Mucosa of rectum (tissue), 2 donors: ENCODE measurements at regions not wholly inside any gene's neighbourhood (a gene's known extent, or its start where the extent isn't known, plus 50 kb on each side); places are given as distances from the start of the nearest gene placed in this dataset.
"Not testable (repeated sequence)": the region's sequence is repeated elsewhere in the genome, so short reads cannot be mapped to it uniquely, and the experiment has no call there.

Experiments
- H3K27ac ChIP-seq, 2 donors: one replicate each; pipeline ENCODE4 v1.7.0; 2013; ENCODE audit warnings: inconsistent platforms in 2 of 2, low read depth in 2 of 2, low read length in 2 of 2
- H3K27me3 ChIP-seq, 2 donors: one replicate each; pipeline ENCODE4 v1.7.0; 2013; ENCODE audit warnings: low read length in 2 of 2; ENCODE audit not compliant: control insufficient read depth in 2 of 2, insufficient read depth in 2 of 2
- H3K36me3 ChIP-seq, 2 donors: one replicate each; pipeline ENCODE4 v1.7.0; 2013; ENCODE audit warnings: low read length in 2 of 2; ENCODE audit not compliant: control insufficient read depth in 2 of 2, insufficient read depth in 2 of 2
- H3K4me1 ChIP-seq, 2 donors: one replicate each; pipeline ENCODE4 v1.7.0; 2013; ENCODE audit warnings: low read length in 2 of 2, mild to moderate bottlenecking in 1 of 2; ENCODE audit not compliant: control insufficient read depth in 2 of 2, insufficient read depth in 2 of 2
- H3K4me3 ChIP-seq, 2 donors: one replicate each; pipeline ENCODE4 v1.7.0; 2013; ENCODE audit warnings: low read length in 2 of 2
- H3K9ac ChIP-seq, 2 donors: one replicate each; pipeline ENCODE4 v1.7.0; 2013; ENCODE audit warnings: low read length in 2 of 2, low read depth in 1 of 2, mild to moderate bottlenecking in 1 of 2
- H3K9me3 ChIP-seq, 2 donors: one replicate each; pipeline ENCODE4 v1.7.0; 2013; ENCODE audit warnings: low read length in 2 of 2; ENCODE audit not compliant: control insufficient read depth in 2 of 2
- donor health status: healthy.
- donor health status: Normal muscosa, but diverticular disease.

DNA sequence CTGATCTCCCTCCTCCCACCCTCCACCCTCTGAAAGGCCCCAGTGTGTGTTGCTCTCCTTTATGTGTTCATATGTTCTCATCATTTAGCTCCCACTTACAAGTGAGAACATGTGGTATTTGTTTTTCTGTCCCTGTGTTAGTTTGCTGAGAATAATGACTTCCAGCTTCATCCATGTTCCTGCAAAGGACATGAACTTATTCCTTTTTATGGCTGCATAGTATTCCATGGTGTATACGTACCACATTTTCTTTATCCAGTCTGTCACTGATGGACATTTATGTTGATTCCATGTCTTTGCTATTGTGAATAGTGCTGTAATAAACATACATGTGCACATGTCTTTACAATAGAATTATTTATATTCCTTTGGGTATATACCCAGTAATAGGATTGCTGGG, 67.0 kb upstream of the ARL15 start:
- not testable (repeated sequence) for H3K36me3 ChIP-seq, H3K9me3 ChIP-seq, H3K27ac ChIP-seq, H3K4me3 ChIP-seq, H3K27me3 ChIP-seq, H3K9ac ChIP-seq, H3K4me1 ChIP-seq

GRCh38 chr5:54370982-54371381, 60.6 kb upstream of the ARL15 start:
- H3K4me3 ChIP-seq: no peak overlapping the region
- H3K36me3 ChIP-seq: no peaks in the 10 kb centered on the region
- H3K9me3 ChIP-seq: no peaks in the 10 kb centered on the region
- no peaks in the 10 kb centered on the region for H3K4me1 ChIP-seq
- no peak overlapping the region for H3K9ac ChIP-seq
- no peaks in the 10 kb centered on the region for H3K27me3 ChIP-seq
- no peak overlapping the region for H3K27ac ChIP-seq

GRCh38 chr5:54367844-54368243, 57.5 kb upstream of the ARL15 start:
- H3K9ac ChIP-seq: no peak overlapping the region
- no peaks in the 10 kb centered on the region for H3K4me1 ChIP-seq
- H3K9me3 ChIP-seq: no peaks in the 10 kb centered on the region
- H3K27ac ChIP-seq: no peak overlapping the region
- no peak overlapping the region for H3K4me3 ChIP-seq
- no peaks in the 10 kb centered on the region for H3K27me3 ChIP-seq
- no peaks in the 10 kb centered on the region for H3K36me3 ChIP-seq

DNA sequence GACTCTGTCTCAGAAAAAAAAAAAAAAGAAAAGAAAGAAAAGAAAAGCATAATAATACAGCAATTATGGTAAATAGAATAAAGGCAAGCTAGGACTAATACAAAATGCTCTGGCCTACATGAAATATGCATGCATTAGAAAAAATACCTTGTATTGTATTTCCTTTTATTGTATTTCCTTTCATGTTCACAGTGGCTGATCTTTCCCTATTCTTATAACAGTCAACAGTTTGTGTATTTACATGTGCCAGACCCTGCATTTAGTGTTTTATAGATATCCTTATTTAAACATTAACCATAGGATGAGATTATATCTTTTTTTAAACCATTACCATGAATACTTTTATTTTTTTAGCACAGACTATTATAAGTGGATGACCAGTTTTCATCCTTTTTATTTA, 56.3 kb upstream of the ARL15 start:
- no peaks in the 10 kb centered on the region for H3K36me3 ChIP-seq
- H3K9ac ChIP-seq: no peak overlapping the region
- H3K27me3 ChIP-seq: no peaks in the 10 kb centered on the region
- H3K27ac ChIP-seq: no peak overlapping the region
- H3K4me3 ChIP-seq: no peak overlapping the region
- no peaks in the 10 kb centered on the region for H3K9me3 ChIP-seq
- peaks cover 0 to 4% of the 10 kb centered on the region in 2 donors for H3K4me1 ChIP-seq

DNA sequence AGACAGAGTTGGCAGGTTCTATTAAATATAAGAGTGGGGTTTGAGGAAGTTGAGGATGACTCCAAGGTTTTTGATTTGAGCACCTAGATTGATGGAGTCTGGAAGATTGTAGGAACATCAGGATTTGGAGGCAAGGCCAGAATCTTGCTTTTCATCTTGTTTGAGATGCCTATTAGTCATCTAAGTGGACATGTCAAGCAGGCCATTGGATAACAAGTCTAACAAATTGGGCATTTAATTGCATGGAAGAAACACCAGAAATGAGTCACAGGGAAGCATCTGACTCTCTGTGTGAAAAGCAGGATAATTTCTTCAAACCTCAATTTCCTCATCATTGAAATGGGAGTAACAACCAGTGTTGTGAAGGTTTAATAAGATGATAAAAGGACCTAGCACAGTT, 53.3 kb upstream of the ARL15 start:
- H3K4me1 ChIP-seq: peaks cover 0 to 7% of the 10 kb centered on the region in 2 donors
- H3K9me3 ChIP-seq: no peaks in the 10 kb centered on the region
- H3K27ac ChIP-seq: no peak overlapping the region
- H3K9ac ChIP-seq: no peak overlapping the region
- H3K27me3 ChIP-seq: no peaks in the 10 kb centered on the region
- H3K36me3 ChIP-seq: no peaks in the 10 kb centered on the region
- H3K4me3 ChIP-seq: no peak overlapping the region

- Histone ChIP-seq H3K27ac (no peak overlapping the region), H3K9ac (no peak overlapping the region), H3K4me1 (peaks cover 0 to 7% of the 10 kb centered on the region in 2 donors)
Observed at GRCh38 chr5:54362992-54363625, 52.7 kb upstream of the ARL15 start.

DNA sequence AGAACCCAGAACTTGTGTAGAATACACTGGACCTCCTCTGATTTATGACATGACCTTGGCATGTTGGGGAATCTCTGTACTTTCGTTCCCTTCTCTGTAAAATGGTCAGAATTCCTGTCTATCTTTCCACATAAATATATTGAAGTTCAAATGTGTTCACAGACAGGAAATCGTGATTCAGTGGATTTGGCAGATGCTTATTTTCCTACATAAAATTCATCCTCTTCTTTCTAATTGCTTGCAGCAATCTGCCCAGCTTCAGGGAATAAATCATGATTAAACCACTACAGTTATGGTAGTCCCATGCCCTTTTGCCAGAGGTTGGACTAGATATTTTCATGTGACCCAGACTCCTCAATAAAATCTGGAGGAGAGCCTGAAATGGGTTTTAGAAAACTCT, 52.1 kb upstream of the ARL15 start:
- Histone ChIP-seq H3K4me1 (peaks cover 0 to 7% of the 10 kb centered on the region in 2 donors), H3K27ac (no peak overlapping the region), H3K9me3 (no peaks in the 10 kb centered on the region), H3K36me3 (no peaks in the 10 kb centered on the region), H3K9ac (no peak overlapping the region), H3K4me3 (peak overlapping the region in 1 of 2 donors; percentile 5), H3K27me3 (no peaks in the 10 kb centered on the region)

More at GRCh38 chr5:54362992-54363625, 52.7 kb upstream of the ARL15 start:
- no peaks in the 10 kb centered on the region for H3K36me3 ChIP-seq
- no peak overlapping the region for H3K4me3 ChIP-seq
- no peaks in the 10 kb centered on the region for H3K9me3 ChIP-seq
- no peaks in the 10 kb centered on the region for H3K27me3 ChIP-seq

DNA sequence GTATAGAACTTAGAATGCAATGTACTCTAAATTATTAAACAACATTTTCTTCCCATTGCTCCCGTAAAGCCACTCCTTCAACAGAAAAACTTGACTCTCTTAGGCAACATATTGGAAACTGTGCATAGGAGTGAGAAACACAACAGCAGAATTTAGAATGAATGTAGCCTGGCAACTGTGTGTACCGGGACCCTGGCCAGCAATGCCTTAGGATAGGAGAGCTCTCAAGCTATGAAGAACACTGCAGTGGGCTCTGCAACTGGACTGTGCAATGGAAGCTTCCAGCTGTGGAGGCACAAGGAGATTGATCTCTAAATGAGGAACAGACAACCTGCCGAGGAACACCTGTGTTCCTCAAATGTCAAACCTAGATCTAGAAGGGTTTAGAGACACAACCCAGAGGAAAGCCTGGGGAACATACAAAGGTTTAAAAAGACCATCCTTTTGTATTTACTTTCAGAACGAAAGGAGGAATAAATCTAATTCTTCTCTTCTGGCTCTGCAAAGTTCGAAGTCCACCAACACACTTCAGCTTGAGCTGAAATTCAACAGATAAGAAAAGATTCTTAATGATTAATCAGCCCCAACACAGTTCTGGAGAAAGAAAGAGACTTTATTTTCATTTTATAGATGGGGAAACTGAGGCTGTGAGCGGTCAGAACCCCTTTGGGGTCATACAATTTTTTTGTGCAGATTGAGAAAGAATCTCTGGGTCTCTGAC, 51.5 kb upstream of the ARL15 start:
- H3K27me3 ChIP-seq: no peaks in the 10 kb centered on the region
- peak overlapping the region in 1 of 2 donors; percentile 34 for H3K4me3 ChIP-seq
- no peaks in the 10 kb centered on the region for H3K36me3 ChIP-seq
- peaks cover 0 to 7% of the 10 kb centered on the region in 2 donors for H3K4me1 ChIP-seq
- H3K9me3 ChIP-seq: no peaks in the 10 kb centered on the region
- H3K27ac ChIP-seq: no peak overlapping the region
- no peak overlapping the region for H3K9ac ChIP-seq

DNA sequence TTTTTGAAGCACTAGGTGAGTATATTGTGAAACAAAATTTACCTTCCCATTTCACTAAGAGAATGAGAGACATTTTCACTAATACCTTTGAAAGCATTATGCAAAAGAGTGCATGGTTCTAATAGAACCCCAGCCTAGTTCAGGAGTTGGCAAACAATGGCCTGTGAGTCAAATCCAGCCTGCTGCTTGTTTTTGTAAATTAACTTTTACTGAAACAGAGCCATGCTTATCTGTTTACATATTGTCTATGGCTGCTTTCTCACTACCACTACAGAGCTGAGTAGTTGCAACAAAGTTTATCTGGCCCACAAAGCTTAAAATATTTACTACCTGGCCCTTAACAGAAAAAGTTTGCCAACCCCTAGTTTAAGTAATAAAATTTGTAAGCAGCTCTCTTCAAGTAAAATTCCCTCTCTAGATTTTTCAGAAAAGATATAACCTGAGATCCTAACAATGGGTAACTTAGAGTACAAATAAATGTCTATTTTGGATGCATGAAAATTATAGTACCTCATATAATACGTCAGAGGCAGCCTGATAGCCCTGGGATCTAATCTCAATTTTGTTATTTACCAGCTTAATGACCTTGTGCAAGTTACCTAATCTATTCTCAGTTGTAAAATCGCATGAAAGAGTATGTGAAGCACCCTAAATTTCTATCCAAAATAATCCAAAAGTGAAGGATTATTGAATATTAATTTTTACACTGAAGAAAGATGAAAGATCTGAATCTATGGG, 50.7 kb upstream of the ARL15 start:
- no peak overlapping the region for H3K4me3 ChIP-seq
- H3K27me3 ChIP-seq: no peaks in the 10 kb centered on the region
- H3K4me1 ChIP-seq: peaks cover 0 to 7% of the 10 kb centered on the region in 2 donors
- H3K9ac ChIP-seq: no peak overlapping the region
- no peak overlapping the region for H3K27ac ChIP-seq
- no peaks in the 10 kb centered on the region for H3K9me3 ChIP-seq
- H3K36me3 ChIP-seq: no peaks in the 10 kb centered on the region
